ENCODE measurements at regions not wholly inside any gene's neighbourhood (a gene's known extent, or its start where the extent isn't known, plus 50 kb on each side); places are given as distances from the start of the nearest gene placed in this dataset.

GRCh38 chr9:90343991-90344390 is 298.6 kb downstream of the DIRAS2 start:
- TF ChIP-seq CTCF (IDR thresholded peaks at IDR 0.05; ENCODE audit: poor library complexity, severe bottlenecking): no peak
- TF ChIP-seq TAF1 (IDR thresholded peaks at IDR 0.05; ENCODE audit: low read depth): no peak
